OCI-LY7 (cell line): ENCODE measurements at regions not wholly inside any gene's neighbourhood (a gene's known extent, or its start where the extent isn't known, plus 50 kb on each side); places are given as distances from the start of the nearest gene placed in this dataset.

ENCODE experiments used
- EZH2phosphoT487 ChIP-seq: fragments of 200-600 bp; sonication (generic); IDR thresholded peaks from 2 replicates; pipeline ENCODE4 v1.6.1; 2018; ENCODE audit warnings: low read depth, borderline replicate concordance, mild to moderate bottlenecking, mixed run types, antibody characterized with exemption, low read length, moderate library complexity, mixed read lengths
- TF ChIP-seq, protein P1 (sequence below): fragments of 200-600 bp; sonication (generic); conservative IDR thresholded peaks from 2 replicates; pipeline ENCODE4 v1.5.1; 2014; ENCODE audit warnings: mild to moderate bottlenecking, antibody characterized with exemption, low read length, moderate library complexity, mixed read lengths

DNA sequence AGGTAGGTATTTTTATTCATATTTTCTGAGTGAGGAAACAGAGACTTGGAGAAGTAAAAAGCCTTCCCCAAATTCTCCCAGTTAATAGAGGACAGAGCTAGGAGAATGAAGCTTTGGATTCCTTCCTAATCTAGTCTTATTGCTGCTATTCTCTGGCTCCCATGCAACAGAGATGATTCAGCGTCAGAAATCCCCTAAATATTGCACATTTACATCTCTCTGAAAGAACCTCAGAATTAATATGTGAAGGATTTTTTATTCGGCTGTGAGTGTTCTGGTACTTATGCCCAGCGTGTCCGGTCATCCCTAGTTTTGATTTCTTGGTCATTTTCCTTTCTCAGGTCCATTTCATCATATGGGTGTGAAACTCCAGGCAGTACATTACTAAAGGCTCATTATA is 91.2 kb upstream of the SESTD1 start:
- TF ChIP-seq, protein P1, sequence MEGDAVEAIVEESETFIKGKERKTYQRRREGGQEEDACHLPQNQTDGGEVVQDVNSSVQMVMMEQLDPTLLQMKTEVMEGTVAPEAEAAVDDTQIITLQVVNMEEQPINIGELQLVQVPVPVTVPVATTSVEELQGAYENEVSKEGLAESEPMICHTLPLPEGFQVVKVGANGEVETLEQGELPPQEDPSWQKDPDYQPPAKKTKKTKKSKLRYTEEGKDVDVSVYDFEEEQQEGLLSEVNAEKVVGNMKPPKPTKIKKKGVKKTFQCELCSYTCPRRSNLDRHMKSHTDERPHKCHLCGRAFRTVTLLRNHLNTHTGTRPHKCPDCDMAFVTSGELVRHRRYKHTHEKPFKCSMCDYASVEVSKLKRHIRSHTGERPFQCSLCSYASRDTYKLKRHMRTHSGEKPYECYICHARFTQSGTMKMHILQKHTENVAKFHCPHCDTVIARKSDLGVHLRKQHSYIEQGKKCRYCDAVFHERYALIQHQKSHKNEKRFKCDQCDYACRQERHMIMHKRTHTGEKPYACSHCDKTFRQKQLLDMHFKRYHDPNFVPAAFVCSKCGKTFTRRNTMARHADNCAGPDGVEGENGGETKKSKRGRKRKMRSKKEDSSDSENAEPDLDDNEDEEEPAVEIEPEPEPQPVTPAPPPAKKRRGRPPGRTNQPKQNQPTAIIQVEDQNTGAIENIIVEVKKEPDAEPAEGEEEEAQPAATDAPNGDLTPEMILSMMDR, result no peak
- TF ChIP-seq EZH2phosphoT487, result no peak
